ENCODE measurements at regions not wholly inside any gene's neighbourhood (a gene's known extent, or its start where the extent isn't known, plus 50 kb on each side); places are given as distances from the start of the nearest gene placed in this dataset.

- TF ChIP-seq CEBPB (IDR thresholded peaks at IDR 0.05; ENCODE audit: low read depth, low read length), result no peak
- no peak for TF ChIP-seq CTCF (conservative IDR thresholded peaks at IDR 0.05; ENCODE audit: low read depth, low read length)
- no peak for TF ChIP-seq POLR2A (IDR thresholded peaks at IDR 0.05; ENCODE audit: low read depth, low read length)
- TF ChIP-seq SMC3 (IDR thresholded peaks at IDR 0.05; ENCODE audit: low read depth, low read length), result no peak
- no peak for TF ChIP-seq RFX5 (IDR thresholded peaks at IDR 0.05; ENCODE audit: low read depth, low read length)
- TF ChIP-seq MAFK (IDR thresholded peaks at IDR 0.05; ENCODE audit: low read depth, low read length), result no peak
- no peak for TF ChIP-seq MXI1 (IDR thresholded peaks at IDR 0.05; ENCODE audit: borderline replicate concordance, low read depth, low read length)
- no peak for TF ChIP-seq ELK1 (IDR thresholded peaks at IDR 0.05; ENCODE audit: borderline replicate concordance, low read depth, low read length)
- no peak for TF ChIP-seq RAD21 (IDR thresholded peaks at IDR 0.05; ENCODE audit: low read length)
- no peak for TF ChIP-seq USF2 (IDR thresholded peaks at IDR 0.05; ENCODE audit: low read depth, low read length)
- no peak for TF ChIP-seq CHD1 (IDR thresholded peaks at IDR 0.05; ENCODE audit: low read depth, low read length)
- TF ChIP-seq NFE2L2 (IDR thresholded peaks at IDR 0.05; ENCODE audit: low read depth, low read length), result no peak
- no peak for TF ChIP-seq MAZ (IDR thresholded peaks at IDR 0.05; ENCODE audit: borderline replicate concordance, low read depth, low read length)
Observed at GRCh38 chr7:34453150-34453549, 204.9 kb upstream of the NPSR1 start.

Measured in IMR-90 (cell line).